K562 (cell line): ENCODE measurements at regions not wholly inside any gene's neighbourhood (a gene's known extent, or its start where the extent isn't known, plus 50 kb on each side); places are given as distances from the start of the nearest gene placed in this dataset.

Experiments used
- CEBPB ChIP-seq: fragments of 450-650 bp; IDR thresholded peaks from 2 replicates; pipeline ENCODE4 v1.6.1; 2016; ENCODE audit warnings: missing genetic modification characterization, missing compliant biosample characterization
- ELF4 ChIP-seq: fragments of 450-650 bp; formaldehyde crosslinking; IDR thresholded peaks from 2 replicates; pipeline ENCODE4 v1.4.0; 2022; ENCODE audit warnings: missing genetic modification characterization
- EP300 ChIP-seq: IDR thresholded peaks from 2 replicates; pipeline ENCODE4 v1.6.1; 2012; ENCODE audit warnings: low read length, improper control_type of control experiment
- FOXJ3 ChIP-seq: sonication (generic); formaldehyde crosslinking; IDR thresholded peaks from 2 replicates; pipeline ENCODE4 v1.4.0; 2020; ENCODE audit warnings: mild to moderate bottlenecking, missing genetic modification reagents
- POLR2AphosphoS5 ChIP-seq: IDR thresholded peaks from 2 replicates; pipeline ENCODE4 v1.6.1; 2011; ENCODE audit warnings: mild to moderate bottlenecking, low read depth, low read length, moderate library complexity; ENCODE audit not compliant: control insufficient read depth, insufficient read depth
- SIN3A ChIP-seq, 2 experiments: fragments of 150-350 bp in 1 of 2; IDR thresholded peaks; 2 replicates each; pipeline ENCODE4 v1.6.1; 2011 to 2016; ENCODE audit warnings: borderline replicate concordance in 2 of 2, low read depth in 2 of 2, low read length in 2 of 2, mild to moderate bottlenecking in 2 of 2, moderate library complexity in 2 of 2; ENCODE audit not compliant: control insufficient read depth in 1 of 2
- YBX1 ChIP-seq: fragments of 450-650 bp; IDR thresholded peaks from 2 replicates; pipeline ENCODE4 v1.7.1; 2016; ENCODE audit warnings: mild to moderate bottlenecking
- TF ChIP-seq, protein P1 (sequence below), 3 experiments: fragments of 200-800 bp in 1 of 3; fragments of 250-450 bp in 1 of 3; fragments of 450-650 bp in 1 of 3; sonication (Bioruptor Pico) in 1 of 3; sonication (Bioruptor generic) in 1 of 3; formaldehyde crosslinking in 1 of 3; IDR thresholded peaks; 2 replicates each; pipeline versions ENCODE4 v1.6.1 to v1.8.0; 2016 to 2022; ENCODE audit warnings: mild to moderate bottlenecking in 2 of 3, missing genetic modification characterization in 2 of 3, missing compliant biosample characterization in 1 of 3, moderate library complexity in 1 of 3
- TF ChIP-seq, protein P2 (sequence below): fragments of 150-350 bp; conservative IDR thresholded peaks from 2 replicates; pipeline ENCODE4 v1.6.1; 2014; ENCODE audit warnings: low read length

DNA sequence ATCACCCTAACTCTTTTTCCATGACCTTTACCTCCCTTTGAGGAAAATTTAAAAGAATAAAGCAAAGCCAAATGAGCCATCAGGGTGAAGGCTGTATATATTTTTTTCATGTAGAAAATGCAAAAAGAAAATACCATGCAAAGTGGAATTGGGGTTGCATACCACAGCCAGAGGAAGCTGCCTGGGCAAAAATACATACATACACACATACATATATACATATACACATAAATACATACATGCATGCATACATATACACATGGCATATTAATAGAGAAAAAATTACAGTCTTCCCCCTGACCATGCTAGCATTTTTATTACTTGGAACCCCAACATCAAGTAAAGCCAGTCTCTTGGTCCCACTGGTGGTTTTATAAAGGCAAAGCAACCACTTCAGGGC lies 63.7 kb upstream of the TMCO5A start:
- no peak for TF ChIP-seq CEBPB
- TF ChIP-seq YBX1: no peak
- no peak for TF ChIP-seq SIN3A (IDR thresholded peaks at IDR 0.05; ENCODE audit: borderline replicate concordance in 2 of 2, control insufficient read depth in 1 of 2, low read depth in 2 of 2, low read length in 2 of 2)
- no peak for TF ChIP-seq ELF4
- TF ChIP-seq, protein P1, sequence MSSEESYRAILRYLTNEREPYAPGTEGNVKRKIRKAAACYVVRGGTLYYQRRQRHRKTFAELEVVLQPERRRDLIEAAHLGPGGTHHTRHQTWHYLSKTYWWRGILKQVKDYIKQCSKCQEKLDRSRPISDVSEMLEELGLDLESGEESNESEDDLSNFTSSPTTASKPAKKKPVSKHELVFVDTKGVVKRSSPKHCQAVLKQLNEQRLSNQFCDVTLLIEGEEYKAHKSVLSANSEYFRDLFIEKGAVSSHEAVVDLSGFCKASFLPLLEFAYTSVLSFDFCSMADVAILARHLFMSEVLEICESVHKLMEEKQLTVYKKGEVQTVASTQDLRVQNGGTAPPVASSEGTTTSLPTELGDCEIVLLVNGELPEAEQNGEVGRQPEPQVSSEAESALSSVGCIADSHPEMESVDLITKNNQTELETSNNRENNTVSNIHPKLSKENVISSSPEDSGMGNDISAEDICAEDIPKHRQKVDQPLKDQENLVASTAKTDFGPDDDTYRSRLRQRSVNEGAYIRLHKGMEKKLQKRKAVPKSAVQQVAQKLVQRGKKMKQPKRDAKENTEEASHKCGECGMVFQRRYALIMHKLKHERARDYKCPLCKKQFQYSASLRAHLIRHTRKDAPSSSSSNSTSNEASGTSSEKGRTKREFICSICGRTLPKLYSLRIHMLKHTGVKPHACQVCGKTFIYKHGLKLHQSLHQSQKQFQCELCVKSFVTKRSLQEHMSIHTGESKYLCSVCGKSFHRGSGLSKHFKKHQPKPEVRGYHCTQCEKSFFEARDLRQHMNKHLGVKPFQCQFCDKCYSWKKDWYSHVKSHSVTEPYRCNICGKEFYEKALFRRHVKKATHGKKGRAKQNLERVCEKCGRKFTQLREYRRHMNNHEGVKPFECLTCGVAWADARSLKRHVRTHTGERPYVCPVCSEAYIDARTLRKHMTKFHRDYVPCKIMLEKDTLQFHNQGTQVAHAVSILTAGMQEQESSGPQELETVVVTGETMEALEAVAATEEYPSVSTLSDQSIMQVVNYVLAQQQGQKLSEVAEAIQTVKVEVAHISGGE (CRISPR knock-in tag; IDR thresholded peaks at IDR 0.05): no peak
- TF ChIP-seq, protein P2, sequence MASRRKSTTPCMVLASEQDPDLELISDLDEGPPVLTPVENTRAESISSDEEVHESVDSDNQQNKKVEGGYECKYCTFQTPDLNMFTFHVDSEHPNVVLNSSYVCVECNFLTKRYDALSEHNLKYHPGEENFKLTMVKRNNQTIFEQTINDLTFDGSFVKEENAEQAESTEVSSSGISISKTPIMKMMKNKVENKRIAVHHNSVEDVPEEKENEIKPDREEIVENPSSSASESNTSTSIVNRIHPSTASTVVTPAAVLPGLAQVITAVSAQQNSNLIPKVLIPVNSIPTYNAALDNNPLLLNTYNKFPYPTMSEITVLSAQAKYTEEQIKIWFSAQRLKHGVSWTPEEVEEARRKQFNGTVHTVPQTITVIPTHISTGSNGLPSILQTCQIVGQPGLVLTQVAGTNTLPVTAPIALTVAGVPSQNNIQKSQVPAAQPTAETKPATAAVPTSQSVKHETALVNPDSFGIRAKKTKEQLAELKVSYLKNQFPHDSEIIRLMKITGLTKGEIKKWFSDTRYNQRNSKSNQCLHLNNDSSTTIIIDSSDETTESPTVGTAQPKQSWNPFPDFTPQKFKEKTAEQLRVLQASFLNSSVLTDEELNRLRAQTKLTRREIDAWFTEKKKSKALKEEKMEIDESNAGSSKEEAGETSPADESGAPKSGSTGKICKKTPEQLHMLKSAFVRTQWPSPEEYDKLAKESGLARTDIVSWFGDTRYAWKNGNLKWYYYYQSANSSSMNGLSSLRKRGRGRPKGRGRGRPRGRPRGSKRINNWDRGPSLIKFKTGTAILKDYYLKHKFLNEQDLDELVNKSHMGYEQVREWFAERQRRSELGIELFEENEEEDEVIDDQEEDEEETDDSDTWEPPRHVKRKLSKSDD: no peak
- no peak for TF ChIP-seq EP300
- no peak for TF ChIP-seq FOXJ3 (CRISPR knock-in tag)
- TF ChIP-seq POLR2AphosphoS5: no peak
